ENCODE measurements at regions not wholly inside any gene's neighbourhood (a gene's known extent, or its start where the extent isn't known, plus 50 kb on each side); places are given as distances from the start of the nearest gene placed in this dataset.

GRCh38 chr12:124144531-124145194 is 150.2 kb upstream of the RFLNA start:
- Mint-ChIP-seq H3K4me3 (no peak overlapping the region), H3K27me3 (peaks cover 25 to 27% of the 10 kb centered on the region in 2 donors), H3K27ac (no peak overlapping the region), H3K4me1 (no peaks in the 10 kb centered on the region), H3K9me3 (peaks cover 4 to 18% (median 7%) of the 10 kb centered on the region in 3 donors), H3K36me3 (no peaks in the 10 kb centered on the region)
- no peaks in the 10 kb centered on the region for H3K36me3 ChIP-seq (ENCODE audit: control insufficient read depth in 2 of 2, extremely low read depth in 1 of 2, insufficient read depth in 1 of 2, low read length in 1 of 2)
- ChIA-PET POLR2A (no interaction called here), CTCF (no interaction called here)
- H3K4me3 ChIP-seq (ENCODE audit: control insufficient read depth in 1 of 2, extremely low read depth in 1 of 2, low read length in 1 of 2) = no peak overlapping the region
- no peaks in the 10 kb centered on the region for H3K9me3 ChIP-seq
- 100% methylated on average over 3 of the region's 9 CpGs for WGBS (ENCODE audit: insufficient coverage)
- no peak overlapping the region for H3K27ac ChIP-seq (ENCODE audit: low read length)
- no peaks in the 10 kb centered on the region for H3K4me1 ChIP-seq (ENCODE audit: control insufficient read depth in 1 of 2, extremely low read depth in 1 of 2, insufficient read depth in 2 of 2, low read length in 2 of 2)
- peaks cover 0 to 14% of the 10 kb centered on the region in 2 experiments for H3K27me3 ChIP-seq (replicated peaks in 1 of 2; ENCODE audit: control insufficient read depth in 2 of 2, extremely low read depth in 1 of 2, insufficient read depth in 2 of 2, low read length in 1 of 2)
- no peak for DNase-seq
- ATAC-seq (replicated peaks in 1 of 4) = no peak

GRCh38 chr12:124147027-124147426 is 147.9 kb upstream of the RFLNA start:
- H3K9me3 Mint-ChIP-seq = peaks cover 0 to 15% (median 5%) of the 10 kb centered on the region in 3 donors
- H3K9me3 ChIP-seq = no peaks in the 10 kb centered on the region
- peaks cover 0 to 3% of the 10 kb centered on the region in 2 experiments for H3K27me3 ChIP-seq (replicated peaks in 1 of 2; ENCODE audit: control insufficient read depth in 2 of 2, extremely low read depth in 1 of 2, insufficient read depth in 2 of 2, low read length in 1 of 2)
- H3K4me1 ChIP-seq (ENCODE audit: control insufficient read depth in 1 of 2, extremely low read depth in 1 of 2, insufficient read depth in 2 of 2, low read length in 2 of 2) = no peaks in the 10 kb centered on the region
- H3K27ac Mint-ChIP-seq = no peak overlapping the region
- 69% methylated on average over 2 of the region's 2 CpGs for WGBS (ENCODE audit: insufficient coverage)
- no peak overlapping the region for H3K27ac ChIP-seq (ENCODE audit: low read length)
- ATAC-seq (replicated peaks in 1 of 4) (no peak), DNase-seq (no peak)
- H3K36me3 Mint-ChIP-seq = no peaks in the 10 kb centered on the region
- no peak overlapping the region for H3K4me3 Mint-ChIP-seq
- peaks cover 12 to 18% of the 10 kb centered on the region in 2 donors for H3K27me3 Mint-ChIP-seq
- H3K4me3 ChIP-seq (ENCODE audit: control insufficient read depth in 1 of 2, extremely low read depth in 1 of 2, low read length in 1 of 2) = no peak overlapping the region
- no peaks in the 10 kb centered on the region for H3K36me3 ChIP-seq (ENCODE audit: control insufficient read depth in 2 of 2, extremely low read depth in 1 of 2, insufficient read depth in 1 of 2, low read length in 1 of 2)
- CTCF ChIA-PET = no interaction called here
- POLR2A ChIA-PET = no interaction called here
- no peaks in the 10 kb centered on the region for H3K4me1 Mint-ChIP-seq

DNA sequence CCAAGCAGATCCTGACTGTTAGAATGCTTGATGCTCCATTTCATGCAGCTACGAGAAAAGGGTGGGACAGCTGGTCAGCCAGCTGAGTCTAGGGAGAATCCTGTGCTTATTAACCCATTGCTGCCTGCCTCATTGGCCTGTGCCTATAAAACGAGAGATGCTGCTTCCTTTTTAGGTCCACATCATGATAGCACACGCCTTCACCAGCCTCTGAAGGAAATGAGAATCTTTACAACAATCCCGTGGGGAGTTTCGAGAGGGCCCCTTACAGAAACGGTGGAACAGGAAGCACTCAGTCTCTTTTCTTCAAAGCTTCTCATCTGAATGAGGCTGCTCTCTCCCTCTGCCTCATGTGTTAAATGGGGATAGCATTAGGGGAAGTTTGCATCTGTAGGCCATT is 147.3 kb upstream of the RFLNA start:
- no peaks in the 10 kb centered on the region for H3K9me3 ChIP-seq
- ChIA-PET CTCF (no interaction called here), POLR2A (no interaction called here)
- peaks cover 0 to 2% of the 10 kb centered on the region in 2 experiments for H3K27me3 ChIP-seq (replicated peaks in 1 of 2; ENCODE audit: control insufficient read depth in 2 of 2, extremely low read depth in 1 of 2, insufficient read depth in 2 of 2, low read length in 1 of 2)
- Mint-ChIP-seq H3K27ac (no peak overlapping the region), H3K4me3 (no peak overlapping the region), H3K4me1 (no peaks in the 10 kb centered on the region), H3K9me3 (peaks cover 0 to 10% (median 2%) of the 10 kb centered on the region in 3 donors), H3K27me3 (peaks cover 12 to 14% of the 10 kb centered on the region in 2 donors), H3K36me3 (no peaks in the 10 kb centered on the region)
- no peak for DNase-seq
- WGBS (ENCODE audit: insufficient coverage) = 33% methylated on average over 2 of the region's 6 CpGs
- H3K4me3 ChIP-seq (ENCODE audit: control insufficient read depth in 1 of 2, extremely low read depth in 1 of 2, low read length in 1 of 2) = no peak overlapping the region
- no peak overlapping the region for H3K27ac ChIP-seq (ENCODE audit: low read length)
- no peak for ATAC-seq (replicated peaks in 1 of 4)
- H3K36me3 ChIP-seq (ENCODE audit: control insufficient read depth in 2 of 2, extremely low read depth in 1 of 2, insufficient read depth in 1 of 2, low read length in 1 of 2) = no peaks in the 10 kb centered on the region
- H3K4me1 ChIP-seq (ENCODE audit: control insufficient read depth in 1 of 2, extremely low read depth in 1 of 2, insufficient read depth in 2 of 2, low read length in 2 of 2) = no peaks in the 10 kb centered on the region

- no peak overlapping the region for H3K27ac Mint-ChIP-seq
- peaks cover 0 to 2% (median 0%) of the 10 kb centered on the region in 3 donors for H3K9me3 Mint-ChIP-seq
- H3K9me3 ChIP-seq = no peaks in the 10 kb centered on the region
- no peaks in the 10 kb centered on the region for H3K4me1 Mint-ChIP-seq
- H3K36me3 Mint-ChIP-seq = no peaks in the 10 kb centered on the region
- ATAC-seq (replicated peaks in 1 of 4) (no peak), DNase-seq (no peak)
- H3K4me3 Mint-ChIP-seq = no peak overlapping the region
- H3K27me3 ChIP-seq (replicated peaks in 1 of 2; ENCODE audit: control insufficient read depth in 2 of 2, extremely low read depth in 1 of 2, insufficient read depth in 2 of 2, low read length in 1 of 2) = no peaks in the 10 kb centered on the region
- WGBS (ENCODE audit: insufficient coverage) = 80% methylated on average over 10 of the region's 13 CpGs
- no peaks in the 10 kb centered on the region for H3K36me3 ChIP-seq (ENCODE audit: control insufficient read depth in 2 of 2, extremely low read depth in 1 of 2, insufficient read depth in 1 of 2, low read length in 1 of 2)
- ChIA-PET CTCF (interaction anchor here in 1 of 2 donors (0.6 kb wide), 1 partner anchor 223 kb away, joined by 4 read pairs; no protein-coding TSS in a partner anchor), POLR2A (no interaction called here)
- H3K4me3 ChIP-seq (ENCODE audit: control insufficient read depth in 1 of 2, extremely low read depth in 1 of 2, low read length in 1 of 2) = no peak overlapping the region
- H3K27ac ChIP-seq (ENCODE audit: low read length) = no peak overlapping the region
- H3K4me1 ChIP-seq (ENCODE audit: control insufficient read depth in 1 of 2, extremely low read depth in 1 of 2, insufficient read depth in 2 of 2, low read length in 2 of 2) = no peaks in the 10 kb centered on the region
- H3K27me3 Mint-ChIP-seq = peaks cover 9 to 12% of the 10 kb centered on the region in 2 donors
Observed at GRCh38 chr12:124148481-124149273, 146.2 kb upstream of the RFLNA start.

- Histone ChIP-seq H3K27ac (ENCODE audit: low read length) (no peak overlapping the region), H3K36me3 (ENCODE audit: control insufficient read depth in 2 of 2, extremely low read depth in 1 of 2, insufficient read depth in 1 of 2, low read length in 1 of 2) (no peaks in the 10 kb centered on the region), H3K9me3 (no peaks in the 10 kb centered on the region), H3K4me3 (ENCODE audit: control insufficient read depth in 1 of 2, extremely low read depth in 1 of 2, low read length in 1 of 2) (no peak overlapping the region), H3K4me1 (ENCODE audit: control insufficient read depth in 1 of 2, extremely low read depth in 1 of 2, insufficient read depth in 2 of 2, low read length in 2 of 2) (no peaks in the 10 kb centered on the region), H3K27me3 (replicated peaks in 1 of 2; ENCODE audit: control insufficient read depth in 2 of 2, extremely low read depth in 1 of 2, insufficient read depth in 2 of 2, low read length in 1 of 2) (peaks cover 0 to under 1% of the 10 kb centered on the region in 2 experiments)
- CTCF ChIA-PET = interaction anchor here in 1 of 2 donors (0.6 kb wide), 1 partner anchor 223 kb away, joined by 4 read pairs; no protein-coding TSS in a partner anchor
- WGBS (ENCODE audit: insufficient coverage) = 75% methylated on average over 5 of the region's 7 CpGs
- no peak for DNase-seq
- Mint-ChIP-seq H3K4me3 (no peak overlapping the region), H3K27me3 (peaks cover 7 to 11% of the 10 kb centered on the region in 2 donors), H3K36me3 (no peaks in the 10 kb centered on the region), H3K4me1 (no peaks in the 10 kb centered on the region), H3K27ac (no peak overlapping the region), H3K9me3 (no peaks in the 10 kb centered on the region)
- no peak for ATAC-seq (replicated peaks in 1 of 4)
- POLR2A ChIA-PET = no interaction called here
Observed at GRCh38 chr12:124149287-124149686, 145.6 kb upstream of the RFLNA start.

DNA sequence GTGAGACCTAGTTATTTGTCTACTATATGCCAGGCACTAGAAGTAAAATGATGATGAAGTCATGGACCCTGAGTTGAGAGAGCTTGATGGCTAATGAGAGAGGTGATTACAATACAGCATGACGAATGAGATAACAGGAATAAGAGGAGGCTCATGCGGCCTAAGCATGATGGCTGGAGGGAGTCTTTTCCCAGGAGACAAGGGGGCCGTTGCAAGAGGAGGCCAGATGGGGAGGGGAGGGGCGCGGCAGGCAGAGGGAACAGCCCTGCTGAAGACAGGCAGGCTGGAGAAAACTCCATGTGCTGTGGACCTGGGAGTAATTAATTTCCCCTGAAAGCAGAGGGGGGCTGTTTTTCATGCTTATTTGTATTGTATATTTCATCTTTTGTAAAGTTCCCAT is 144.7 kb upstream of the RFLNA start:
- DNase-seq (no peak), ATAC-seq (replicated peaks in 1 of 4) (no peak)
- H3K4me3 Mint-ChIP-seq = no peak overlapping the region
- WGBS (ENCODE audit: insufficient coverage) = 82% methylated on average over 4 of the region's 5 CpGs
- Histone ChIP-seq H3K27me3 (replicated peaks in 1 of 2; ENCODE audit: control insufficient read depth in 2 of 2, extremely low read depth in 1 of 2, insufficient read depth in 2 of 2, low read length in 1 of 2) (peaks cover 0 to 4% of the 10 kb centered on the region in 2 experiments), H3K4me1 (ENCODE audit: control insufficient read depth in 1 of 2, extremely low read depth in 1 of 2, insufficient read depth in 2 of 2, low read length in 2 of 2) (no peaks in the 10 kb centered on the region), H3K9me3 (no peaks in the 10 kb centered on the region), H3K36me3 (ENCODE audit: control insufficient read depth in 2 of 2, extremely low read depth in 1 of 2, insufficient read depth in 1 of 2, low read length in 1 of 2) (no peaks in the 10 kb centered on the region), H3K4me3 (ENCODE audit: control insufficient read depth in 1 of 2, extremely low read depth in 1 of 2, low read length in 1 of 2) (no peak overlapping the region), H3K27ac (ENCODE audit: low read length) (no peak overlapping the region)
- CTCF ChIA-PET = no interaction called here
- peaks cover 3 to 7% of the 10 kb centered on the region in 2 donors for H3K27me3 Mint-ChIP-seq
- H3K36me3 Mint-ChIP-seq = no peaks in the 10 kb centered on the region
- POLR2A ChIA-PET = no interaction called here
- no peak overlapping the region for H3K27ac Mint-ChIP-seq
- no peaks in the 10 kb centered on the region for H3K9me3 Mint-ChIP-seq
- no peaks in the 10 kb centered on the region for H3K4me1 Mint-ChIP-seq

Data from T-cell (primary cell).